GM23338 (cell line): ENCODE measurements at regions not wholly inside any gene's neighbourhood (a gene's known extent, or its start where the extent isn't known, plus 50 kb on each side); places are given as distances from the start of the nearest gene placed in this dataset.

Experiments
- CREB1 ChIP-seq: fragments of 250-450 bp; sonication (Bioruptor Pico); IDR thresholded peaks from 2 replicates; pipeline ENCODE4 v1.5.0; 2020; ENCODE audit warnings: low read depth, mild to moderate bottlenecking, moderate library complexity
- CTCF ChIP-seq, 2 experiments: fragments of 200-600 bp in 1 of 2; sonication (generic) in 1 of 2; conservative IDR thresholded peaks; 2 replicates each; pipeline versions ENCODE4 v1.5.1 to v1.6.1; 2016 to 2017; ENCODE audit warnings: antibody characterized with exemption in 2 of 2, low read depth in 2 of 2, mild to moderate bottlenecking in 2 of 2, moderate library complexity in 1 of 2
- ETS1 ChIP-seq: IDR thresholded peaks from 2 replicates; pipeline ENCODE4 v1.6.1; 2016; ENCODE audit warnings: antibody characterized with exemption
- EZH2 ChIP-seq: fragments of 200-600 bp; sonication (generic); IDR thresholded peaks from one replicate; pipeline ENCODE4 v1.8.0; 2017; ENCODE audit warnings: antibody characterized with exemption, mild to moderate bottlenecking, low read depth; ENCODE audit not compliant: unreplicated experiment
- EZH2phosphoT487 ChIP-seq: fragments of 200-600 bp; sonication (generic); IDR thresholded peaks from one replicate; pipeline ENCODE4 v1.8.1; 2018; ENCODE audit warnings: antibody characterized with exemption; ENCODE audit not compliant: unreplicated experiment
- JUNB ChIP-seq: IDR thresholded peaks from one replicate; pipeline ENCODE4 v1.6.1; 2016; ENCODE audit warnings: antibody characterized with exemption; ENCODE audit not compliant: unreplicated experiment
- NANOG ChIP-seq: IDR thresholded peaks from 2 replicates; pipeline ENCODE4 v1.6.1; 2016; ENCODE audit warnings: antibody characterized with exemption, borderline replicate concordance
- POLR2AphosphoS5 ChIP-seq: IDR thresholded peaks from 2 replicates; pipeline ENCODE4 v1.6.1; 2016; ENCODE audit warnings: antibody characterized with exemption, low read depth
- REST ChIP-seq: IDR thresholded peaks from one replicate; pipeline ENCODE4 v1.6.1; 2018; ENCODE audit warnings: antibody characterized with exemption; ENCODE audit not compliant: unreplicated experiment
- STAT1 ChIP-seq: IDR thresholded peaks from one replicate; pipeline ENCODE4 v1.6.1; 2016; ENCODE audit warnings: antibody characterized with exemption; ENCODE audit not compliant: unreplicated experiment
- ZNF114 ChIP-seq: fragments of 250-450 bp; sonication (Bioruptor Pico); IDR thresholded peaks from 2 replicates; pipeline ENCODE4 v1.5.0; 2020; ENCODE audit warnings: mild to moderate bottlenecking, moderate library complexity
- ZNF331 ChIP-seq: fragments of 250-450 bp; sonication (Bioruptor Pico); IDR thresholded peaks from 2 replicates; pipeline ENCODE4 v1.5.0; 2020; ENCODE audit warnings: low read depth, mild to moderate bottlenecking, moderate library complexity
- ZNF462 ChIP-seq: fragments of 250-450 bp; sonication (Bioruptor Pico); IDR thresholded peaks from 2 replicates; pipeline ENCODE4 v1.5.0; 2020; ENCODE audit warnings: mild to moderate bottlenecking, moderate library complexity

- no peak for TF ChIP-seq CTCF (conservative IDR thresholded peaks at IDR 0.05; ENCODE audit: low read depth in 2 of 2)
- no peak for TF ChIP-seq REST
- no peak for TF ChIP-seq CREB1 (CRISPR knock-in tag)
- TF ChIP-seq POLR2AphosphoS5 = no peak
- no peak for TF ChIP-seq JUNB
- no peak for TF ChIP-seq EZH2
- TF ChIP-seq ZNF331 (CRISPR knock-in tag) = no peak
- TF ChIP-seq ZNF114 (CRISPR knock-in tag) = no peak
- TF ChIP-seq ETS1 = no peak
- TF ChIP-seq ZNF462 (CRISPR knock-in tag) = no peak
- TF ChIP-seq EZH2phosphoT487 = no peak
- no peak for TF ChIP-seq NANOG
- no peak for TF ChIP-seq STAT1
Observed at GRCh38 chr18:1302861-1303260, 398.2 kb downstream of the ADCYAP1 start.
